ENCODE measurements at regions not wholly inside any gene's neighbourhood (a gene's known extent, or its start where the extent isn't known, plus 50 kb on each side); places are given as distances from the start of the nearest gene placed in this dataset.

DNA sequence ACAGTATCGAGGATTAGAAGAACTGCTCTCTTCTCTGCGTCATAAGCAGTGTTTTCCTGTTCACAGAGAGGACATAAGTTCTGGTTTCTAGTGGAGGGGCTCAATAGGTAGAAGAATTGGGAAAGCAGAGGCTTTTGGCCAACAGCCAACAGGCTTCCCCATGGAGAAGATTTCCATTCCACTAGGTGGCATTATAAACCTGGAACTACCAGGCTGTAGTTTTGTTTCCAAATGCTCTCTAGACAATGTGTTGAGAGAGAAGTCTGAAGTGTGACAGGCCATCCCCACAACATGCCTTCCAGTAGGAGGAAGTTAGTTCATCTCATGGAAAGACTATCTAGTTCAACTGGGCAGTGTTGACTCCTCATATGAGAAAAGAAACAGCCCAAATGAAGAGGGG is 63.8 kb upstream of the ANXA10 start (continued):
- TF ChIP-seq ZNF600 (tag by site-specific recombination; IDR thresholded peaks at IDR 0.05): no peak
- no peak for TF ChIP-seq ZNF184 (tag by site-specific recombination; IDR thresholded peaks at IDR 0.05)
- no peak for TF ChIP-seq GLIS2 (tag by site-specific recombination; IDR thresholded peaks at IDR 0.05)
- TF ChIP-seq, protein P1, sequence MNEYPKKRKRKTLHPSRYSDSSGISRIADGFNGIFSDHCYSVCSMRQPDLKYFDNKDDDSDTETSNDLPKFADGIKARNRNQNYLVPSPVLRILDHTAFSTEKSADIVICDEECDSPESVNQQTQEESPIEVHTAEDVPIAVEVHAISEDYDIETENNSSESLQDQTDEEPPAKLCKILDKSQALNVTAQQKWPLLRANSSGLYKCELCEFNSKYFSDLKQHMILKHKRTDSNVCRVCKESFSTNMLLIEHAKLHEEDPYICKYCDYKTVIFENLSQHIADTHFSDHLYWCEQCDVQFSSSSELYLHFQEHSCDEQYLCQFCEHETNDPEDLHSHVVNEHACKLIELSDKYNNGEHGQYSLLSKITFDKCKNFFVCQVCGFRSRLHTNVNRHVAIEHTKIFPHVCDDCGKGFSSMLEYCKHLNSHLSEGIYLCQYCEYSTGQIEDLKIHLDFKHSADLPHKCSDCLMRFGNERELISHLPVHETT (tag by site-specific recombination; IDR thresholded peaks at IDR 0.05): no peak
- no peak for TF ChIP-seq SP7 (tag by site-specific recombination; IDR thresholded peaks at IDR 0.05)
- no peak for TF ChIP-seq PRDM2 (tag by site-specific recombination; IDR thresholded peaks at IDR 0.05; ENCODE audit: borderline replicate concordance)
- no peak for TF ChIP-seq ZNF830 (tag by site-specific recombination; IDR thresholded peaks at IDR 0.05; ENCODE audit: low read depth)
- TF ChIP-seq ZNF610 (tag by site-specific recombination; IDR thresholded peaks at IDR 0.05; ENCODE audit: borderline replicate concordance): no peak
- TF ChIP-seq ZNF404 (tag by site-specific recombination; IDR thresholded peaks at IDR 0.05): no peak

DNA sequence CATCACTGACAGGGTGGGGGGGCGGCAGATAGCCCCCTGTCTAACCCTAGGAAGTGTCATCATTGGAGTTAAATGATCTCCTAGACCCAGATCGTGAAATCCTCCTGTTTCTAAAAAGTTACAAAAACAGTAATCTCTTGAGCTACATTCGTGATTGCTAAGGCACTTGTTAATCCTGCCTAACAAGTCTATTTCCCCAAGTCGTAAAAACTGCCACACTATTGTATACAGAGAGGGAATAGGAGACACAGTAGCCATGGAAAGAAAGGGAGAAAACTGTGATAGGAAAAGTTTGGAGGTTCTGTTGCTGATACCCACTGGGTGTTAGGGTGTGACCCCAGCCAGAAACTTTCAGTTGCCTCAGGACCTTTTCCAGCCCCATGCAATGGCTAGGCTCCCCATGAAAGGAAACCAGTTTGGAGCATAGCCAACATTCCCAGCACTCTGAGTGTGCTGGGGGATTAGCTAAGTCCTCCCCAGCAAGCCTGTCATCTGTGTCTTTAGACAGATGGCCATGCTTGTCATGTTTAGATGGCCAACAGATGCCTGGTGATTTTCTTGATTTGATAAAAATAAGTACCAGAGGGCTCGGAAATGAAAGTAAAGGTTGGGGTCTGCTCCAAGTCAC is 63.3 kb upstream of the ANXA10 start:
- H3K36me3 ChIP-seq (ENCODE audit: control insufficient read depth in 2 of 2, insufficient read depth in 1 of 2, low read length in 2 of 2): no peaks in the 10 kb centered on the region
- no peaks in the 10 kb centered on the region for H3K9me3 ChIP-seq (ENCODE audit: control insufficient read depth, insufficient read depth, low read depth, low read length)
- no peak overlapping the region for H3K27ac ChIP-seq (ENCODE audit: extremely low read depth, low read depth, low read length)
- POLR2A ChIA-PET: no interaction called here
- CTCF ChIA-PET: interaction anchor here (0.6 kb wide), 1 partner anchor 116 kb away, joined by 3 read pairs; no protein-coding TSS in a partner anchor
- H3K4me1 ChIP-seq (ENCODE audit: control insufficient read depth, insufficient read depth, low read length): no peaks in the 10 kb centered on the region
- no peak overlapping the region for H3K4me3 ChIP-seq (ENCODE audit: low read depth, low read length)
- TF ChIP-seq IKZF3 (tag by site-specific recombination; IDR thresholded peaks at IDR 0.05): no peak
- TF ChIP-seq ZBTB17 (tag by site-specific recombination; IDR thresholded peaks at IDR 0.05): no peak
- no peak for TF ChIP-seq ZNF112 (tag by site-specific recombination; IDR thresholded peaks at IDR 0.05)
- TF ChIP-seq, protein P2, sequence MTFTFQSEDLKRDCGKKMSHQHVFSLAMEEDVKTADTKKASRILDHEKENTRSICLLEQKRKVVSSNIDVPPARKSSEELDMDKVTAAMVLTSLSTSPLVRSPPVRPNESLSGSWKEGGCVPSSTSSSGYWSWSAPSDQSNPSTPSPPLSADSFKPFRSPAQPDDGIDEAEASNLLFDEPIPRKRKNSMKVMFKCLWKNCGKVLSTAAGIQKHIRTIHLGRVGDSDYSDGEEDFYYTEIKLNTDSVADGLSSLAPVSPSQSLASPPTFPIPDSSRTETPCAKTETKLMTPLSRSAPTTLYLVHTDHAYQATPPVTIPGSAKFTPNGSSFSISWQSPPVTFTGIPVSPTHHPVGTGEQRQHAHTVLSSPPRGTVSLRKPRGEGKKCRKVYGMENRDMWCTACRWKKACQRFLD (tag by site-specific recombination; IDR thresholded peaks at IDR 0.05): no peak
- no peak for TF ChIP-seq ZXDB (tag by site-specific recombination; IDR thresholded peaks at IDR 0.05)
- no peak for TF ChIP-seq ZNF23 (tag by site-specific recombination; IDR thresholded peaks at IDR 0.05; ENCODE audit: borderline replicate concordance)
- TF ChIP-seq ZNF561 (tag by site-specific recombination; IDR thresholded peaks at IDR 0.05; ENCODE audit: borderline replicate concordance): no peak
- TF ChIP-seq ZNF488 (tag by site-specific recombination; IDR thresholded peaks at IDR 0.05): no peak
- TF ChIP-seq, protein P3, sequence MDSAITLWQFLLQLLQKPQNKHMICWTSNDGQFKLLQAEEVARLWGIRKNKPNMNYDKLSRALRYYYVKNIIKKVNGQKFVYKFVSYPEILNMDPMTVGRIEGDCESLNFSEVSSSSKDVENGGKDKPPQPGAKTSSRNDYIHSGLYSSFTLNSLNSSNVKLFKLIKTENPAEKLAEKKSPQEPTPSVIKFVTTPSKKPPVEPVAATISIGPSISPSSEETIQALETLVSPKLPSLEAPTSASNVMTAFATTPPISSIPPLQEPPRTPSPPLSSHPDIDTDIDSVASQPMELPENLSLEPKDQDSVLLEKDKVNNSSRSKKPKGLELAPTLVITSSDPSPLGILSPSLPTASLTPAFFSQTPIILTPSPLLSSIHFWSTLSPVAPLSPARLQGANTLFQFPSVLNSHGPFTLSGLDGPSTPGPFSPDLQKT (IDR thresholded peaks at IDR 0.05; ENCODE audit: borderline replicate concordance, low read depth, low read length): no peak
- TF ChIP-seq ZNF362 (tag by site-specific recombination; IDR thresholded peaks at IDR 0.05): no peak
- TF ChIP-seq, protein P4, sequence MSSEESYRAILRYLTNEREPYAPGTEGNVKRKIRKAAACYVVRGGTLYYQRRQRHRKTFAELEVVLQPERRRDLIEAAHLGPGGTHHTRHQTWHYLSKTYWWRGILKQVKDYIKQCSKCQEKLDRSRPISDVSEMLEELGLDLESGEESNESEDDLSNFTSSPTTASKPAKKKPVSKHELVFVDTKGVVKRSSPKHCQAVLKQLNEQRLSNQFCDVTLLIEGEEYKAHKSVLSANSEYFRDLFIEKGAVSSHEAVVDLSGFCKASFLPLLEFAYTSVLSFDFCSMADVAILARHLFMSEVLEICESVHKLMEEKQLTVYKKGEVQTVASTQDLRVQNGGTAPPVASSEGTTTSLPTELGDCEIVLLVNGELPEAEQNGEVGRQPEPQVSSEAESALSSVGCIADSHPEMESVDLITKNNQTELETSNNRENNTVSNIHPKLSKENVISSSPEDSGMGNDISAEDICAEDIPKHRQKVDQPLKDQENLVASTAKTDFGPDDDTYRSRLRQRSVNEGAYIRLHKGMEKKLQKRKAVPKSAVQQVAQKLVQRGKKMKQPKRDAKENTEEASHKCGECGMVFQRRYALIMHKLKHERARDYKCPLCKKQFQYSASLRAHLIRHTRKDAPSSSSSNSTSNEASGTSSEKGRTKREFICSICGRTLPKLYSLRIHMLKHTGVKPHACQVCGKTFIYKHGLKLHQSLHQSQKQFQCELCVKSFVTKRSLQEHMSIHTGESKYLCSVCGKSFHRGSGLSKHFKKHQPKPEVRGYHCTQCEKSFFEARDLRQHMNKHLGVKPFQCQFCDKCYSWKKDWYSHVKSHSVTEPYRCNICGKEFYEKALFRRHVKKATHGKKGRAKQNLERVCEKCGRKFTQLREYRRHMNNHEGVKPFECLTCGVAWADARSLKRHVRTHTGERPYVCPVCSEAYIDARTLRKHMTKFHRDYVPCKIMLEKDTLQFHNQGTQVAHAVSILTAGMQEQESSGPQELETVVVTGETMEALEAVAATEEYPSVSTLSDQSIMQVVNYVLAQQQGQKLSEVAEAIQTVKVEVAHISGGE (tag by site-specific recombination; conservative IDR thresholded peaks at IDR 0.05; ENCODE audit: low read depth): no peak
- no peak for TF ChIP-seq EGR2 (tag by site-specific recombination; IDR thresholded peaks at IDR 0.05; ENCODE audit: low read depth)
